ENCODE measurements at regions not wholly inside any gene's neighbourhood (a gene's known extent, or its start where the extent isn't known, plus 50 kb on each side); places are given as distances from the start of the nearest gene placed in this dataset.

- TF ChIP-seq CTCF (IDR thresholded peaks at IDR 0.05), result no peak
- TF ChIP-seq EZH2 (IDR thresholded peaks at IDR 0.05; ENCODE audit: borderline replicate concordance, insufficient read depth, low read depth, low read length, poor library complexity, severe bottlenecking), result no peak
These were observed 67.0 kb upstream of the FRMD1 start for GRCh38 chr6:168145747-168146596.
